ENCODE measurements at regions not wholly inside any gene's neighbourhood (a gene's known extent, or its start where the extent isn't known, plus 50 kb on each side); places are given as distances from the start of the nearest gene placed in this dataset.

DNA sequence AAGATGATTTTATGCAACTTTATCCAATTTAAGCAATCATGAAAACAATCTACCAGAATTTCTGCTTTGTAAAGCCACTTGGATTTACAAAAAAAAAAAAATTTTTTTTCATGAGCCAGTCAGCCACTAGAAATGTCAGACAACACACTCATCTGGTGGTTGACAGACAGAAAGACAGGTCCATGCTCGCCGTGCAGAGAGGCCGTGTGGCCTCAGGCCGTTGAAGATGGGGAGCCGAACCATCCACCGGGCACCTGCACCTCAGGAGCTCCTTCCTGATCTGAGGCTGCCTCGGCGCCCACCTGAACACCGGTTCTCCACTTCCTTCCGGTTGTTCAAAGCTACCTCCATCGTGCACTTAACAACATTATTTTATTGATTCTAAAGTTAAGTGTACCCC is 138.0 kb upstream of the IRX4 start:
- DNase-seq = no peak
- no peak for TF ChIP-seq POLR2AphosphoS5 (IDR thresholded peaks at IDR 0.05)
- TF ChIP-seq, protein P1, sequence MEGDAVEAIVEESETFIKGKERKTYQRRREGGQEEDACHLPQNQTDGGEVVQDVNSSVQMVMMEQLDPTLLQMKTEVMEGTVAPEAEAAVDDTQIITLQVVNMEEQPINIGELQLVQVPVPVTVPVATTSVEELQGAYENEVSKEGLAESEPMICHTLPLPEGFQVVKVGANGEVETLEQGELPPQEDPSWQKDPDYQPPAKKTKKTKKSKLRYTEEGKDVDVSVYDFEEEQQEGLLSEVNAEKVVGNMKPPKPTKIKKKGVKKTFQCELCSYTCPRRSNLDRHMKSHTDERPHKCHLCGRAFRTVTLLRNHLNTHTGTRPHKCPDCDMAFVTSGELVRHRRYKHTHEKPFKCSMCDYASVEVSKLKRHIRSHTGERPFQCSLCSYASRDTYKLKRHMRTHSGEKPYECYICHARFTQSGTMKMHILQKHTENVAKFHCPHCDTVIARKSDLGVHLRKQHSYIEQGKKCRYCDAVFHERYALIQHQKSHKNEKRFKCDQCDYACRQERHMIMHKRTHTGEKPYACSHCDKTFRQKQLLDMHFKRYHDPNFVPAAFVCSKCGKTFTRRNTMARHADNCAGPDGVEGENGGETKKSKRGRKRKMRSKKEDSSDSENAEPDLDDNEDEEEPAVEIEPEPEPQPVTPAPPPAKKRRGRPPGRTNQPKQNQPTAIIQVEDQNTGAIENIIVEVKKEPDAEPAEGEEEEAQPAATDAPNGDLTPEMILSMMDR (IDR thresholded peaks at IDR 0.05) = no peak
- TF ChIP-seq POLR2A (IDR thresholded peaks at IDR 0.05) = no peak
- no peak for TF ChIP-seq EP300 (IDR thresholded peaks at IDR 0.05)
- Histone ChIP-seq H3K4me3 (no peak overlapping the region), H3K4me1 (no peaks in the 10 kb centered on the region), H3K36me3 (no peaks in the 10 kb centered on the region), H3K27me3 (no peaks in the 10 kb centered on the region), H3K27ac (no peak overlapping the region), H3K9me3 (no peaks in the 10 kb centered on the region)
- 76 to 86% methylated on average over 11 of the region's 11 CpGs for WGBS, 2 donors
- no peak for ATAC-seq (ENCODE audit: low FRiP score in 2 of 2)

DNA sequence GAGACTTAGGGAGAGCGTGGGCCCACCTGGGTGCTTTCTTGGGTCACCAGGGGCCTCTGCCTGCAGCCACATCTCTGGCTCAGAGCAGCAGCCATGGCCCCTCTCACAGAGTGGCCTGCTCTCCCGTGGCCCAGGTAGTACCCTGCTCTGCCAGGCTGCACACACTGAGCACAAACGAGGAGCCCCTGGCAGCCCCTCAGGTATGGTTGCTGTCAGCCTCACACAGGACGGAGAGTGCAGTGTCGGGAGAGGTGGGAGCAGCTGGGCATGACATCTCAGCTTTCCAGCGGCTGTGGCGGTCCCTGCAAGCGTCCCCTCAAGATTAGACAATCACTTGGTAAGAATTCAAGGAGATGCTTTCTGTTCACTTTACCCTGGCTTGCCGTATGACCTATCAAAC is 137.0 kb upstream of the IRX4 start:
- Histone ChIP-seq H3K27me3 (no peaks in the 10 kb centered on the region), H3K27ac (no peak overlapping the region), H3K4me3 (no peak overlapping the region), H3K36me3 (no peaks in the 10 kb centered on the region), H3K9me3 (no peaks in the 10 kb centered on the region), H3K4me1 (no peaks in the 10 kb centered on the region)
- ATAC-seq (ENCODE audit: low FRiP score in 2 of 2) (peak in 1 of 2 donors; percentile 34), DNase-seq (no peak)
- WGBS, 2 donors = 71 to 80% methylated on average over 1 to 9 of the region's 9 CpGs
- TF ChIP-seq, protein P1 (IDR thresholded peaks at IDR 0.05) = no peak
- TF ChIP-seq EP300 (IDR thresholded peaks at IDR 0.05) = no peak

DNA sequence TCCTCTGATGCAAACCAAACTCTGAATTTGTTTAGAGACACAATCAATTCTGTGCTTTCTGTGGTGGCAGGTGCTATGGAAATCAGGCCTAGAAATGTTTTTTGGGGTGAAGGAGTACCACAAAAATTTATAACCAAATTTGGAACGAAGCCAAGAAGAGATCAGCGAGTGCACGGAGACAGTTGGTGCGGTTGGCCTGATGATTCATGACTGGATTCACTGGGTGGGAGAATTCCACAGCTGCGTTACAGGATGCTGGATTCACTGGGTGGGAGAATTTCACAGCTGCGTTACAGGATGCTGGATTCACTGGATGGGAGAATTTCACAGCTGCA is 135.6 kb upstream of the IRX4 start:
- H3K36me3 ChIP-seq = no peaks in the 10 kb centered on the region
- TF ChIP-seq POLR2A (IDR thresholded peaks at IDR 0.05) = no peak
- TF ChIP-seq POLR2AphosphoS5 (IDR thresholded peaks at IDR 0.05) = no peak
- TF ChIP-seq, protein P1 (IDR thresholded peaks at IDR 0.05) = no peak
- no peak for TF ChIP-seq EP300 (IDR thresholded peaks at IDR 0.05)
- DNase-seq = no peak
- no peak overlapping the region for H3K4me3 ChIP-seq
- WGBS, 2 donors = 64 to 73% methylated on average over 6 of the region's 6 CpGs
- H3K9me3 ChIP-seq = no peaks in the 10 kb centered on the region
- H3K4me1 ChIP-seq = no peaks in the 10 kb centered on the region
- no peak overlapping the region for H3K27ac ChIP-seq
- ATAC-seq (ENCODE audit: low FRiP score in 2 of 2) = no peak
- H3K27me3 ChIP-seq = no peaks in the 10 kb centered on the region

DNA sequence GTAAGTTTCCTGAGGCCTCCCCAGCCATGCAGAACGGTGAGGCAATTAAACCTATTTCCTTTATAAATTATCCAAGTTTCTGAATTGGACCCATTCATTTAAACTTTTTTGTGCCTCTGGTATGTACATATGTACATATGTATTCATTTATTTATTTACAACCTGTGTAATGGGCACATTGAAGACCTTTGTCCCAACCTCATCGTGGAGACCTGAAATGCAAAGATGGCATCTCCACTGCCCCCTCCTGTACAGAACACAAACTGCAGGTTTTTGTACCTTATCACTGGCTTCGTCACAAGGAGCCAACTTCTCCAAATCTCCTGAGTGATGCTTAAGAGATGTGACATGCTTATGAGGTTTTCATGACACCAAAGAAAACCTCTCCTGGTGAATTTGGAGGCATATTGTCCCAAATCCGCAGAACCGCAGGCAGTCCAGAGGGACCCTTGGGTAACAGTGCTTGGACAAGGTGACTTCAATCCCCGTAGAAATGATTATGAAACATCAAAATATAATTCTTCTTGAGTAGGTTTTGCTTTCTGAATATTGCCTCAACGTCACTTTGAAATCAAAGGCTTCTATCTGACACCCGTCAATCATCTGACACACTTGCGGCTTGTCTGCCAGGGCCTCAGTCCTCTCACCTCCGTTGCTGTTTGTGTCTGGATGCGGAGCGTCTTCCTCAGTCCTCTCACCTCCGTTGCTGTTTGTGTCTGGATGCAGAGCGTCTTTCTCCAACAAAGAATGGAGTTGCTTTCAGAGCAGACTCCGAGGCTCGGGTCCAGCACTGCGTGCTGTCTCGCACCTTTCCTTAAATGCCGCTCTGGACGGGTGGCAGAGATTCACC is 135.0 kb upstream of the IRX4 start:
- WGBS, 2 donors = 77 to 81% methylated on average over 20 of the region's 20 CpGs
- no peaks in the 10 kb centered on the region for H3K4me1 ChIP-seq
- TF ChIP-seq EP300 (IDR thresholded peaks at IDR 0.05) (no peak), POLR2A (IDR thresholded peaks at IDR 0.05) (no peak)
- TF ChIP-seq, protein P1 (IDR thresholded peaks at IDR 0.05) = peak in 2 of 6 experiments; percentile 11 to 27
- no peak overlapping the region for H3K27ac ChIP-seq
- H3K36me3 ChIP-seq = no peaks in the 10 kb centered on the region
- DNase-seq (no peak), ATAC-seq (ENCODE audit: low FRiP score in 2 of 2) (no peak)
- H3K4me3 ChIP-seq = no peak overlapping the region
- no peaks in the 10 kb centered on the region for H3K27me3 ChIP-seq
- H3K9me3 ChIP-seq = no peaks in the 10 kb centered on the region

DNA sequence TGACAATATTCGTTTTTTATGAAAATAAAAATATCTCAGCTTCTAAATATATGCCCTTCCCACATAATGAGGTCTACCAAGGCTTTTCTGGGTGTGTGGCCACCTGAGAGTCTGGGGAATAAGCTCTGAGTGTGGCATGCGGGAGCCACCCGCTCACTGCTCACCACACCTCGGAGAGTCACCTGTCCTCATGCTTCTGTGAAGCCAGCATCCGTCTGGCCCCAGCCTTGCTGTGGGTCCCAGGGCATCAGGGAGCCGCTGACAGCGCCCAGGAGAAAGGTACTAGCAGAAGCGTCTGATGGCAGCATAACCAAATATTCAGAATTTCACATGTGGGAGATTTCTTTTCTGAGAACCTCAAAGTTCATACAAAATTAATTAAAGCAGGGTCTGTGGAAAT is 133.2 kb upstream of the IRX4 start:
- no peak for DNase-seq
- H3K4me3 ChIP-seq = no peak overlapping the region
- no peaks in the 10 kb centered on the region for H3K27me3 ChIP-seq
- H3K4me1 ChIP-seq = no peaks in the 10 kb centered on the region
- no peak overlapping the region for H3K27ac ChIP-seq
- H3K36me3 ChIP-seq = no peaks in the 10 kb centered on the region
- H3K9me3 ChIP-seq = no peaks in the 10 kb centered on the region
- 67 to 76% methylated on average over 8 of the region's 8 CpGs for WGBS, 2 donors
- TF ChIP-seq POLR2A (IDR thresholded peaks at IDR 0.05) (no peak), POLR2AphosphoS5 (IDR thresholded peaks at IDR 0.05) (no peak), EP300 (IDR thresholded peaks at IDR 0.05) (no peak)
- TF ChIP-seq, protein P1 (IDR thresholded peaks at IDR 0.05) = no peak
- no peak for ATAC-seq (ENCODE audit: low FRiP score in 2 of 2)
